Stimulated activated CD4-positive, alpha-beta T cell treated with anti-CD3 and anti-CD28 coated beads, Interleukin-4, amount 100 ng/mL, for 48 hours (primary cell): ENCODE measurements at regions not wholly inside any gene's neighbourhood (a gene's known extent, or its start where the extent isn't known, plus 50 kb on each side); places are given as distances from the start of the nearest gene placed in this dataset.
"Not testable (repeated sequence)": the region's sequence is repeated elsewhere in the genome, so short reads cannot be mapped to it uniquely, and the experiment has no call there.

ENCODE experiments used
- DNase-seq, 2 donors: peaks; one replicate each; pipeline ENCODE4 v3.0.0-alpha.2; 2020; ENCODE audit warnings: low read depth in 2 of 2

DNA sequence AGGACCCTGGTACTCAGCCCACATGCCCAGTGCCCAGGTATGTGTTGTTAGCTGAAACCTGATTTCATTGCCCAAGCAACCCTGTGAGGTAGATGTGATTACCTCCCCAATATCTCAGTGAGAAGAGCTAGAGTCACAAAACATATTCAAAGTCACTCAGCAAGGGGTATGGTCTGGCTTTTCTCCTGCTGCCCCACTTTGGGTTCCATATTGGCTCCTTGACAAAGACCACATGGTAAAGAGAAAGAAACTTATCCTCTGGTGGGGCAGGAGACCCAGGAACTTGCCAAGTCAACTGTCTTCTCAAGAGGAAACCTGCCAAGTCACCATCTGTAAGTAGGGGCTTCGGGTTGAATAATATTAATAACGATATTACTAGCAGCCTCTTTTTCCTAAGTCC is 148.3 kb upstream of the LMCD1 start:
- no peak for DNase-seq

GRCh38 chr3:8355346-8355745 is 146.3 kb upstream of the LMCD1 start:
- DNase-seq, result no peak

DNA sequence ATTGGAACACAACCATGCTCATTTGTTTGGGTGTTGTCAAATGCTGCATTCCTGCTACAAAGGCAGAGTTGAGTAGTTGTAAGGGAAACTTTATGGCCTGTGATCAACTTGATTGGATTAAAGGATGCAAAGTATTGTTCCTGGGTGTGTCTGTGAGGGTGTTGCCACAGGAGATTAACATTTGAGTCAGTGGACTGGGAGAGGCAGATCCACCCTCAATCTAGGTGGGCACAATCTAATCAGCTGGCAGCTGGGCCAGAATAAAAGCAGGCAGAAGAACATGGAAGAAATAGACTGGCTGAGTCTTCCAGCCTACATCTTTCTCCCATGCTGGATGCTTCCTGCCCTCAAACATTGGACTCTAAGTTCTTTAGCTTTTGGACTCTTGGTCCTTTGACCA is 145.6 kb upstream of the LMCD1 start:
- DNase-seq, result not testable (repeated sequence)

- no peak for DNase-seq
Observed at GRCh38 chr3:8357859-8358258, 143.8 kb upstream of the LMCD1 start.

DNA sequence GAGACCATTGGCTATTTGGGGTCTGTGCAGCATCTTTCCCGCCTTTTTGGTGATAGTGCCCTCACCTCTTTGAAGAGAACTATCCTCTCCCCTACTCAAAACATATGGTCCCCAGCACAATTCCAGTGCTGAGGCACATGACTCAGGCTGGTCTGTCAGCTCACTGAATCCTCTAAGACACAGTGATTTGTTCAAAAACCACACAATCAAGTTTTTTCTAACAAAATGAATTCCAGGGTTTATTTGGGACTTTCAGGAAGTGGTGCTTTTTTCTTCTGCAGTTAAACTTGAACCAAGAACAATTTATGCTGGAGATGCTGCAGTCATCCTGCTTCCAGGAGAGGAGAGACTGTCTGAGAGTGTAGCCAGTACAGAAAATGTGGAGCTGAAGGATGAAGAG is 142.5 kb upstream of the LMCD1 start:
- DNase-seq, result no peak

DNA sequence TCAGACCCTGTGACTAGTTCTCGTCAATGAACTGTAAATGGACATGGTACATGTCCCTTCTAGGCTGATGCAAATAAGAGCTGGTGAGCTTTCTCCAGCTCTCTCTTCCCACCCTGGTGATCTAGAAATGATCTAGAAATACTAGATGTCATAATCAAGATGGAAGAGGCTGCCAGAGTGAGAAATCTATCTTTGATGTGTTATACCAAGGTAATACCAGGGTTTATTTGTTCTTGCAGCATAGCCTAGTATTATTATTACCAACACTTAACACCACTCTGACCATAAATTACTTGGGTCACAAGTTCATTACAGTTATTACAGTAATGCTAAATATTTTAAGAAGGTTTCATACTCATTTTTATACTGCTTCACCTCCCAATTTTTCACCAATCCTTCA is 138.4 kb upstream of the LMCD1 start:
- no peak for DNase-seq

DNA sequence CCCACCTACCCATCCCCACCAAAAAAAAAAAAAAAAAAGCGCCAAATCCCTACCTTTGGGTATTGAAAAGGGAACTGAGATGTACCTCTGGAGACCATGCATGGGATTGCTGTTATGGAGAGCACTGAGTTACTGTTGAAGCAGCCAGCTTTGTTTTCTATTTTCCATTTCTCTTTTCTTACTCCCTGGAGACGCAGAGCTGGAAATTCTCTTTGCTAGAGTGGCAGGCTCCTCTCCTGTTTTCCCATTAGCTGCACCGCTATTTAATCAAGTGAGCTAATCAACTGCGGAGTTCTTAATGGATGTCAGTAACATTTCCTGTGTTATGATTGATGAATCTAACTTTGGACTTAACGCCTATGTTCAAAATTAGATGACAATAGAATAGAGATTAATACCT is 136.1 kb upstream of the LMCD1 start:
- no peak for DNase-seq

- no peak for DNase-seq
Observed at GRCh38 chr3:8366219-8366810, 135.3 kb upstream of the LMCD1 start.

- no peak for DNase-seq
Observed at GRCh38 chr3:8368598-8368997, 133.0 kb upstream of the LMCD1 start.

DNA sequence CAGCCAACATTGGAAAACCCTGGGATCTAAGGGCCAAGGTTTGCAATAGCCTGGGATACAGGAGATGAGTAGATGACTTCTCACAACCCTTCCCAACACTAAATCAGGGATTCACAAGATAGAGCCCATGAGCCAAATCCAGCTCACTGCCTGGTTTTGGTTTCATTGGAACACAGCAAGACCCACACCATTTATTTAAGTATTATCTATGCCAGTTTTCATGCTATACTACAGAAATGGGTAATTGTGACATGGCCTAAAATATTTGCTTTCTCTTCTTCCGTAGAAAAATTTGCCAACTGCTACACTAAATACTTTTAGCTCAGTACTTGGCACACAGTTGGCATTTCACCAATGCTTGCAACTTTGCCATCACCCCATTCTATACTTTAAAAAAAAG is 132.0 kb upstream of the LMCD1 start:
- no peak for DNase-seq

GRCh38 chr3:8371085-8371551 is 130.5 kb upstream of the LMCD1 start:
- no peak for DNase-seq

- no peak for DNase-seq
Observed at GRCh38 chr3:8371960-8372463, 129.6 kb upstream of the LMCD1 start.

DNA sequence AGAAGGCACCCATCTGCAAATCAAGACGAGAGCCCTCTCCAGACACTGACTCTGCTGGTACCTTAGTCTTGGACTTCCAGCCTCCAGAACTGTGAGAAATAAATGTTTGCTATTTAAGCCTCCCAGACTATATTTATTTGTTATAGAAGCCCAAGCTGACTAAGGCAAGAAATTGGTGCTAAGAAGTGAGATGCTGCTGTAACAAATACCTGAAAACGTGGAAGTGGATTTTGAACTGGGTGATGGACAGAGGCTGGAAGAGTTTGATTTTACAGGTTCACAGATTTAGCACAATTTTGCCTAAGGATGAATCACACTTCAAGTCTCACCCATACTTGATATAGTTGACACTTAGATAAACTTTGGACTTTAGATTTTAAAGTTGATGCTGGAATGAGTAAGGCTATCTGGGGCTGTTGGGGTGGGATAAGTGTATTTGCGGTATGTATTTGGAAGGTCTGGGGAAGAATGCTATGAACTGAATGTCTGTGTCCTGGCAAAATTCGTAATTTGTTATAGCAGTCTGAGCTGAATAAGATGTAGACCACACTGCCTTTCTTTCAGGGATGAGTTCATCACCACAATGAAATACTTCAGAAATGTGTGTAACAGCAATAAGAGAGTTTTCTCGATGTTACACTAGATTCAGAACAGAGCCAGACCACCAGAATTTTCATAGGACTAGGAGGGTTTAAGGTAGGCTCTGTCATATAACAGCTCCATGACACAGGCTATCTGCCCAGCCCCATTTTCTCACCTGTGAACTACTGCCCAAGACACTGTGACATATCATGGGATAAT is 120.5 kb upstream of the LMCD1 start:
- no peak for DNase-seq

DNA sequence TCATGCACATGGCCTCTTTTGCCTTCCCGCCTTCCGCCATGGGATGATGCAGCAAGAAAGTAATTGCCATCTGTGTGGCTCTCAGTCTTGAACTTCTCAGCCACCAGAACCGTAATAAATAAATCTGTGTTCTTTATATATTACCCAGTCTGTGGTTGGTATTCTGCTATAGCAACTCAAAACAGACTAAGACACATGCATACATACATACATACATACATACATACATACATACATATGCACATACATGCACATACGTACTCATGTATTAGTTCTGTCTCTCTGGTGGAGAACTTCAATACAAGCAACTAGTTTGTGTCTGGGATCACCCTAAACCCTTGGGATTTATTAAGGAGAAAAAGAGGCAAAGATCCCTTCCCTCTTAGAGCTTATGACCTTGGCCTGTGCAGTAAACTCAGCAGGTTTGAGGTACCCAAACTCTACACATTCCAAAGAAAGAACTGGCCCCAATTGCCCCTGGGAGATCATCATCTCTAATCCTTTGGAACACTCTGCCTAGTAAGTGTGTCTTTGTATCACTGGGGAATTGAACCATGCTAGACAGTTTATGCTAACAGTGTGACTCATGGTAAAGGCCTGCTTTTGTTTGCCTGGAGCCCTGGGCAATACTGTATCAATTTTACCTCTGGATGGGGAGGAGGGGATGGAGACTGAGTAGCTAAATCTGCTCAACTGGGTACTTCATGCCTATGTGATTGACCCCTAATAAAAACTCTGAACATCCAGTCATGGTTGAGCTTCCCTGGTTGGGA is 115.6 kb upstream of the LMCD1 start:
- DNase-seq, result no peak

DNA sequence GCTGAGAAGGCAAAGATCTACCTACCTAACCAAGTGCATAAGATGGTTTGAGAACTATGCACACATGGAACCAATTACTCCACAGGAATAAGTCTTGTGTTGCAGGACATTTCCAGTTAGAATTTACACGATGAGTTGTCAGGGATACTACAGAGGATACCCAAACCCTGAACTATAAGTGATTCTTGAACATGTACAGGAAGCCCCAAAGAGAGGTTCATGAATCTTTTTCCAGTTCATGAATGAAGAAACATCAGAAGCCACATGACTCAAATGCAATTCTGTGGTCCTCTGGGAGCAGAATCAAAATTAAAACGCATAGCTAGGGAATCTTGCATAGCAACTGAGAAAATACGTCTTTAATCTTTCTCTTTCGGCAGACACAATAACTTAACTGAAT is 114.1 kb upstream of the LMCD1 start:
- DNase-seq, result no peak

DNA sequence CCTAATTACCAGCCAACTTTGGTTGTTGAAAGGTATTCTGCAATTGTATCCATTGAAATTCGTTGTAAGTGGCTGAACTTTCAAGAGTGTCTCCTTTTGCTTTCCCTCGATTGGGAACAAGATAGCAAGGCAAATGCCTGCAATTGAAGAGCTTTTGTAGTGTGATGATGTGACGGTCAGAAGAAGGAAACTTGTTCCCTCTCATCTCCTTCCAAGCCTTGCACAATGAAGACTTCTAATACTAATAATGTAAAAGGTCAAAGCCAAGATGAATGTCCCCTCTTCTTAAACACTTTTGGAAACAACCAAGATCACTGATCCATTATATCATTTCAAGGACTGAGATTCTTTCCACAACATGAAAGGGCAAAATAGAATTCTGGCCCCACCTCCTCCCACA is 101.9 kb upstream of the LMCD1 start:
- DNase-seq, result no peak

DNA sequence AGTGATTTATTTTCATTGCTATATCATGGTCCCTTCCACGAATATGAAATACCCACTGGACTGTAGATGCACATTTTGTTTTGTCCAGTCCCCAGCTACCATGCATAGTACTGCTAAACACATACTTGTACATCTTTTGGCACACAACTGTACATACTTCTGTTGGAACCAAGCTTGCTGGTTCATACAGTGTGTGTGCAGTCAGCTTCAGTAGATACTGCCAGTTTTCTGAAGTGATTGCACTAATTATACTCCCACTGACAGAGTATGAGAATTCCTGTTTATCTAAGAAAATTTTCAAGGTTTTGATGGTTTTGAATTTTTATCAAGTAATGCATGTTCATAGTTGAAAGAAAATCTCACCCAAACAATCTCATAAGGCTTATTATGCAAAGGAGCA is 100.7 kb upstream of the LMCD1 start:
- DNase-seq, result no peak

- DNase-seq, result no peak
Observed at GRCh38 chr3:8403996-8404395, 97.6 kb upstream of the LMCD1 start.

- no peak for DNase-seq
Observed at GRCh38 chr3:8405144-8405543, 96.5 kb upstream of the LMCD1 start.

DNA sequence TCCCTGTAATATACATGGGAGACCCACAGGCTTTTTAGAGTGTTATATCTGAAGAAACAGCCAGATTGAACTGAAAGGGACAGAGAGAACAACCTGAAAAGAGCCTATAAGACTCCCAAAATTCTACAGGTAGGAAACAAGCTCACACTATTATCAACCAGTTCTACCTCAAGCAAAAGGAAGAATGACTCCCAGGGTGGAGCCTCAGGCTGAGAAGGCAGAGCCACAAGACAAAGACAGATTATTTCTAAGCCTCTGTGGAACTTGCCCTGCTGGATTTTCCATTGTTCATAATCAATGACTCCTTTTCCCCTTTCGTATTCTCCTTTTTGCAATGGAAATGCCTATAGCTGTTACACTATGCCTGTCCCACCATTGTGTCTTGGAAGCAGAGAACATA is 95.1 kb upstream of the LMCD1 start:
- no peak for DNase-seq

- no peak for DNase-seq
Observed at GRCh38 chr3:8413337-8413926, 88.2 kb upstream of the LMCD1 start.

- DNase-seq, result no peak
Observed at GRCh38 chr3:8416965-8417364, 84.7 kb upstream of the LMCD1 start.
